MG63 (cell line): ENCODE measurements at regions not wholly inside any gene's neighbourhood (a gene's known extent, or its start where the extent isn't known, plus 50 kb on each side); places are given as distances from the start of the nearest gene placed in this dataset.

Experiments used
- DNase-seq: peaks from one replicate; pipeline ENCODE4 v3.0.0-alpha.2; 2020
- H3K27me3 ChIP-seq: fragments of 250-450 bp; sonication (Bioruptor Pico); 2 replicates; pipeline ENCODE4 v1.5.1; 2020; ENCODE audit warnings: mild to moderate bottlenecking, moderate library complexity
- H3K36me3 ChIP-seq: fragments of 250-450 bp; sonication (Bioruptor Pico); 2 replicates; pipeline ENCODE4 v1.5.1; 2020; ENCODE audit warnings: mild to moderate bottlenecking, moderate library complexity
- H3K4me3 ChIP-seq: fragments of 250-450 bp; sonication (Bioruptor Pico); 2 replicates; pipeline ENCODE4 v1.5.1; 2020; ENCODE audit warnings: mild to moderate bottlenecking, moderate library complexity
- H3K9me3 ChIP-seq: fragments of 250-450 bp; sonication (Bioruptor Pico); 2 replicates; pipeline ENCODE4 v1.5.1; 2020; ENCODE audit warnings: mild to moderate bottlenecking, moderate library complexity

- no peaks in the 10 kb centered on the region for H3K36me3 ChIP-seq
- no peaks in the 10 kb centered on the region for H3K9me3 ChIP-seq
- no peak overlapping the region for H3K4me3 ChIP-seq
- DNase-seq: no peak
- H3K27me3 ChIP-seq: no peaks in the 10 kb centered on the region
Measured at GRCh38 chr6:9422138-9422537, 986.8 kb upstream of the SLC35B3 start.

- no peak for DNase-seq
- Histone ChIP-seq H3K9me3 (no peaks in the 10 kb centered on the region), H3K4me3 (no peak overlapping the region)
Measured at GRCh38 chr6:9420316-9421015, 985.1 kb upstream of the SLC35B3 start.

GRCh38 chr6:9417400-9417799 lies 982.1 kb upstream of the SLC35B3 start:
- DNase-seq: no peak
- no peaks in the 10 kb centered on the region for H3K27me3 ChIP-seq
- H3K36me3 ChIP-seq: no peaks in the 10 kb centered on the region
- H3K9me3 ChIP-seq: no peaks in the 10 kb centered on the region
- no peak overlapping the region for H3K4me3 ChIP-seq

More at GRCh38 chr6:9420316-9421015, 985.1 kb upstream of the SLC35B3 start:
- no peaks in the 10 kb centered on the region for H3K27me3 ChIP-seq
- H3K36me3 ChIP-seq: no peaks in the 10 kb centered on the region

GRCh38 chr6:9412951-9413559 lies 977.7 kb upstream of the SLC35B3 start:
- Histone ChIP-seq H3K9me3 (no peaks in the 10 kb centered on the region), H3K36me3 (no peaks in the 10 kb centered on the region), H3K27me3 (no peaks in the 10 kb centered on the region), H3K4me3 (no peak overlapping the region)
- peak; percentile 33 for DNase-seq

GRCh38 chr6:9409126-9409525 lies 973.8 kb upstream of the SLC35B3 start:
- no peaks in the 10 kb centered on the region for H3K9me3 ChIP-seq
- DNase-seq: peak; percentile 61

GRCh38 chr6:9408402-9409117 lies 973.2 kb upstream of the SLC35B3 start:
- Histone ChIP-seq H3K36me3 (no peaks in the 10 kb centered on the region), H3K27me3 (no peaks in the 10 kb centered on the region), H3K9me3 (no peaks in the 10 kb centered on the region), H3K4me3 (no peak overlapping the region)
- DNase-seq: no peak

More at GRCh38 chr6:9409126-9409525, 973.8 kb upstream of the SLC35B3 start:
- H3K27me3 ChIP-seq: no peaks in the 10 kb centered on the region
- H3K4me3 ChIP-seq: no peak overlapping the region
- no peaks in the 10 kb centered on the region for H3K36me3 ChIP-seq

- no peaks in the 10 kb centered on the region for H3K36me3 ChIP-seq
- H3K4me3 ChIP-seq: no peak overlapping the region
- DNase-seq: no peak
- no peaks in the 10 kb centered on the region for H3K27me3 ChIP-seq
- H3K9me3 ChIP-seq: no peaks in the 10 kb centered on the region
Measured at GRCh38 chr6:9405825-9406224, 970.5 kb upstream of the SLC35B3 start.

- H3K4me3 ChIP-seq: no peak overlapping the region
- H3K9me3 ChIP-seq: no peaks in the 10 kb centered on the region
- DNase-seq: peak; percentile 10
- H3K27me3 ChIP-seq: no peaks in the 10 kb centered on the region
- H3K36me3 ChIP-seq: no peaks in the 10 kb centered on the region
Measured at GRCh38 chr6:9405369-9405768, 970.0 kb upstream of the SLC35B3 start.

- peak; percentile 37 for DNase-seq
- H3K27me3 ChIP-seq: no peaks in the 10 kb centered on the region
- H3K4me3 ChIP-seq: no peak overlapping the region
- no peaks in the 10 kb centered on the region for H3K36me3 ChIP-seq
- H3K9me3 ChIP-seq: no peaks in the 10 kb centered on the region
Measured at GRCh38 chr6:9404351-9405146, 969.2 kb upstream of the SLC35B3 start.

GRCh38 chr6:9403736-9404135 lies 968.4 kb upstream of the SLC35B3 start:
- DNase-seq: no peak
- Histone ChIP-seq H3K4me3 (no peak overlapping the region), H3K9me3 (no peaks in the 10 kb centered on the region), H3K36me3 (no peaks in the 10 kb centered on the region), H3K27me3 (no peaks in the 10 kb centered on the region)

- no peaks in the 10 kb centered on the region for H3K9me3 ChIP-seq
- H3K36me3 ChIP-seq: no peaks in the 10 kb centered on the region
- H3K4me3 ChIP-seq: no peak overlapping the region
- no peak for DNase-seq
- no peaks in the 10 kb centered on the region for H3K27me3 ChIP-seq
Measured at GRCh38 chr6:9401960-9402359, 966.6 kb upstream of the SLC35B3 start.

- no peaks in the 10 kb centered on the region for H3K27me3 ChIP-seq
- no peaks in the 10 kb centered on the region for H3K9me3 ChIP-seq
- no peak for DNase-seq
- no peaks in the 10 kb centered on the region for H3K36me3 ChIP-seq
- no peak overlapping the region for H3K4me3 ChIP-seq
Measured at GRCh38 chr6:9399916-9400315, 964.6 kb upstream of the SLC35B3 start.

GRCh38 chr6:9398767-9399373 lies 963.5 kb upstream of the SLC35B3 start:
- H3K4me3 ChIP-seq: no peak overlapping the region
- H3K9me3 ChIP-seq: no peaks in the 10 kb centered on the region
- no peaks in the 10 kb centered on the region for H3K27me3 ChIP-seq
- DNase-seq: no peak
- H3K36me3 ChIP-seq: no peaks in the 10 kb centered on the region

GRCh38 chr6:9398071-9398766 lies 962.9 kb upstream of the SLC35B3 start:
- Histone ChIP-seq H3K9me3 (no peaks in the 10 kb centered on the region), H3K36me3 (no peaks in the 10 kb centered on the region), H3K27me3 (no peaks in the 10 kb centered on the region), H3K4me3 (no peak overlapping the region)
- DNase-seq: no peak

GRCh38 chr6:9388596-9388995 lies 953.3 kb upstream of the SLC35B3 start:
- H3K4me3 ChIP-seq: no peak overlapping the region
- no peak for DNase-seq
- H3K9me3 ChIP-seq: no peaks in the 10 kb centered on the region

GRCh38 chr6:9380568-9380967 lies 945.2 kb upstream of the SLC35B3 start:
- no peak for DNase-seq
- Histone ChIP-seq H3K4me3 (no peak overlapping the region), H3K36me3 (no peaks in the 10 kb centered on the region), H3K27me3 (no peaks in the 10 kb centered on the region), H3K9me3 (no peaks in the 10 kb centered on the region)

More at GRCh38 chr6:9388596-9388995, 953.3 kb upstream of the SLC35B3 start:
- no peaks in the 10 kb centered on the region for H3K27me3 ChIP-seq
- H3K36me3 ChIP-seq: no peaks in the 10 kb centered on the region
